ENCODE measurements at regions not wholly inside any gene's neighbourhood (a gene's known extent, or its start where the extent isn't known, plus 50 kb on each side); places are given as distances from the start of the nearest gene placed in this dataset.

DNA sequence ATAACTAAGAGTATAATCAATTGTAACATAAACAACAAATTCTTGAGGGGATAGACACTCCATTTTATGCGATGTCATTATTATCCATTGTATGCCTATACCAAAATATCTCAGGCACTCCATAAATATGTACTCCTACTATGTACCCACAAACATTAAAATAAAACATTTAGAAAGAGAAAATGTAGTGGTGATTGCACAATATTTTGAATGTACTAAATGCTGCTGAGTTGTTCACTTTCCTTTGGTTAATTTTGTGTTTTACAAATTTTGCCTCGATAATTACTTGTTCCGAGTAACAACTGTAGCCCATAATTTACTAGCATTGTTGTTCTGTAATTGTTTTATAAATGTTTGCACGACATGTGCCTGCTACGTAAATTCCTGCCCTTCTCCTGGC, 131.3 kb downstream of the DCLK3 start:
- Histone ChIP-seq H3K4me1 (ENCODE audit: control insufficient read depth, insufficient read depth, low read length) (no peaks in the 10 kb centered on the region), H3K9ac (ENCODE audit: control insufficient read depth, insufficient read depth, low read length) (no peak overlapping the region), H3K27ac (ENCODE audit: control insufficient read depth, insufficient read depth) (no peak overlapping the region), H3K9me3 (replicated peaks; ENCODE audit: control insufficient read depth, insufficient read depth, low read length) (no peaks in the 10 kb centered on the region), H3K4me2 (ENCODE audit: control insufficient read depth, insufficient read depth) (no peak overlapping the region), H2AFZ (ENCODE audit: control insufficient read depth, low read depth, low read length) (no peak overlapping the region), H4K20me1 (ENCODE audit: control insufficient read depth, insufficient read depth) (no peaks in the 10 kb centered on the region), H3K79me2 (ENCODE audit: control insufficient read depth, insufficient read depth, low read length) (no peaks in the 10 kb centered on the region), H3K4me3 (no peak overlapping the region), H3K36me3 (ENCODE audit: control insufficient read depth in 2 of 2, insufficient read depth in 2 of 2, low read length in 1 of 2) (no peaks in the 10 kb centered on the region), H3K27me3 (replicated peaks in 1 of 2; ENCODE audit: control insufficient read depth in 2 of 2, insufficient read depth in 2 of 2, low read length in 1 of 2) (no peaks in the 10 kb centered on the region)
- FAIRE-seq (no peak), ATAC-seq (no peak), DNase-seq (ENCODE audit: low read depth, low spot score) (no peak)
- ChIA-PET CTCF (no interaction called here), RAD21 (ENCODE audit: unreplicated experiment) (no interaction called here), POLR2A (no interaction called here), SMC1A (ENCODE audit: uncharacterized antibody, unreplicated experiment) (no interaction called here)
- no TSS peak for BruUV-seq (replicated peaks)
- TF ChIP-seq RELA (IDR thresholded peaks at IDR 0.05; ENCODE audit: borderline replicate concordance, partially characterized antibody) (no peak), CHD1 (IDR thresholded peaks at IDR 0.05; ENCODE audit: low read depth, low read length) (no peak), HDAC6 (IDR thresholded peaks at IDR 0.05; ENCODE audit: unreplicated experiment) (no peak)
- in situ Hi-C loops (cut with MboI) = no loop called here
- 76% methylated on average over 5 of the region's 5 CpGs for WGBS (ENCODE audit: insufficient coverage, insufficient replicate concordance, low lambda C conversion rate, missing lambda C conversion rate)
- intact Hi-C loops (cut with micrococcal nuclease; ENCODE audit: unreplicated experiment) = no loop called here

- POLR2A ChIA-PET = no interaction called here
- CTCF ChIA-PET = no interaction called here
- RAD21 ChIA-PET (ENCODE audit: unreplicated experiment) = no interaction called here
Measured at GRCh38 chr3:36631549-36631948, 132.8 kb downstream of the DCLK3 start.

More at GRCh38 chr3:36631549-36631948, 132.8 kb downstream of the DCLK3 start:
- in situ Hi-C loops (cut with MboI) (no loop called here), intact Hi-C loops (cut with micrococcal nuclease; ENCODE audit: unreplicated experiment) (no loop called here)
- no peak for FAIRE-seq
- SMC1A ChIA-PET (ENCODE audit: uncharacterized antibody, unreplicated experiment) = no interaction called here
- no peak overlapping the region for H3K27ac ChIP-seq (ENCODE audit: control insufficient read depth, insufficient read depth)
- no peak overlapping the region for H3K4me2 ChIP-seq (ENCODE audit: control insufficient read depth, insufficient read depth)
- no peaks in the 10 kb centered on the region for H3K4me1 ChIP-seq (ENCODE audit: control insufficient read depth, insufficient read depth, low read length)
- no peak for ATAC-seq
- no peaks in the 10 kb centered on the region for H3K79me2 ChIP-seq (ENCODE audit: control insufficient read depth, insufficient read depth, low read length)
- no peak for DNase-seq (ENCODE audit: low read depth, low spot score)
- no peak overlapping the region for H2AFZ ChIP-seq (ENCODE audit: control insufficient read depth, low read depth, low read length)
- 59% methylated on average over 4 of the region's 4 CpGs for WGBS (ENCODE audit: insufficient coverage, insufficient replicate concordance, low lambda C conversion rate, missing lambda C conversion rate)
- no peak overlapping the region for H3K4me3 ChIP-seq
- H3K27me3 ChIP-seq (replicated peaks in 1 of 2; ENCODE audit: control insufficient read depth in 2 of 2, insufficient read depth in 2 of 2, low read length in 1 of 2) = no peaks in the 10 kb centered on the region
- no peaks in the 10 kb centered on the region for H3K36me3 ChIP-seq (ENCODE audit: control insufficient read depth in 2 of 2, insufficient read depth in 2 of 2, low read length in 1 of 2)
- no peak for TF ChIP-seq MXI1 (IDR thresholded peaks at IDR 0.05; ENCODE audit: low read depth, low read length)
- TF ChIP-seq POU2F2 (IDR thresholded peaks at IDR 0.05; ENCODE audit: borderline replicate concordance, low read depth, low read length) = no peak
- TF ChIP-seq, protein P1, sequence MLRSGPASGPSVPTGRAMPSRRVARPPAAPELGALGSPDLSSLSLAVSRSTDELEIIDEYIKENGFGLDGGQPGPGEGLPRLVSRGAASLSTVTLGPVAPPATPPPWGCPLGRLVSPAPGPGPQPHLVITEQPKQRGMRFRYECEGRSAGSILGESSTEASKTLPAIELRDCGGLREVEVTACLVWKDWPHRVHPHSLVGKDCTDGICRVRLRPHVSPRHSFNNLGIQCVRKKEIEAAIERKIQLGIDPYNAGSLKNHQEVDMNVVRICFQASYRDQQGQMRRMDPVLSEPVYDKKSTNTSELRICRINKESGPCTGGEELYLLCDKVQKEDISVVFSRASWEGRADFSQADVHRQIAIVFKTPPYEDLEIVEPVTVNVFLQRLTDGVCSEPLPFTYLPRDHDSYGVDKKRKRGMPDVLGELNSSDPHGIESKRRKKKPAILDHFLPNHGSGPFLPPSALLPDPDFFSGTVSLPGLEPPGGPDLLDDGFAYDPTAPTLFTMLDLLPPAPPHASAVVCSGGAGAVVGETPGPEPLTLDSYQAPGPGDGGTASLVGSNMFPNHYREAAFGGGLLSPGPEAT (IDR thresholded peaks at IDR 0.05; ENCODE audit: low read depth) = no peak
- no peak for TF ChIP-seq MTA3 (IDR thresholded peaks at IDR 0.05; ENCODE audit: borderline replicate concordance, low read length)
- no peak for TF ChIP-seq SMAD1 (IDR thresholded peaks at IDR 0.05; ENCODE audit: low read depth, partially characterized antibody)
- no peak for TF ChIP-seq JUNB (IDR thresholded peaks at IDR 0.05)
- no peak for TF ChIP-seq TBL1XR1 (IDR thresholded peaks at IDR 0.05; ENCODE audit: low read depth, low read length)
- TF ChIP-seq NKRF (conservative IDR thresholded peaks at IDR 0.05) = no peak
- TF ChIP-seq, protein P2, sequence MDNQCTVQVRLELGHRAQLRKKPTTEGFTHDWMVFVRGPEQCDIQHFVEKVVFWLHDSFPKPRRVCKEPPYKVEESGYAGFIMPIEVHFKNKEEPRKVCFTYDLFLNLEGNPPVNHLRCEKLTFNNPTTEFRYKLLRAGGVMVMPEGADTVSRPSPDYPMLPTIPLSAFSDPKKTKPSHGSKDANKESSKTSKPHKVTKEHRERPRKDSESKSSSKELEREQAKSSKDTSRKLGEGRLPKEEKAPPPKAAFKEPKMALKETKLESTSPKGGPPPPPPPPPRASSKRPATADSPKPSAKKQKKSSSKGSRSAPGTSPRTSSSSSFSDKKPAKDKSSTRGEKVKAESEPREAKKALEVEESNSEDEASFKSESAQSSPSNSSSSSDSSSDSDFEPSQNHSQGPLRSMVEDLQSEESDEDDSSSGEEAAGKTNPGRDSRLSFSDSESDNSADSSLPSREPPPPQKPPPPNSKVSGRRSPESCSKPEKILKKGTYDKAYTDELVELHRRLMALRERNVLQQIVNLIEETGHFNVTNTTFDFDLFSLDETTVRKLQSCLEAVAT (IDR thresholded peaks at IDR 0.05) = no peak
- TF ChIP-seq ZNF207 (IDR thresholded peaks at IDR 0.05; ENCODE audit: borderline replicate concordance) = no peak
- TF ChIP-seq SIN3A (IDR thresholded peaks at IDR 0.05; ENCODE audit: low read depth, low read length) = no peak
- TF ChIP-seq CBX5 (IDR thresholded peaks at IDR 0.05; ENCODE audit: low read depth) = no peak
- H4K20me1 ChIP-seq (ENCODE audit: control insufficient read depth, insufficient read depth) = no peaks in the 10 kb centered on the region
- no TSS peak for BruUV-seq (replicated peaks)
- no peaks in the 10 kb centered on the region for H3K9me3 ChIP-seq (replicated peaks; ENCODE audit: control insufficient read depth, insufficient read depth, low read length)
- H3K9ac ChIP-seq (ENCODE audit: control insufficient read depth, insufficient read depth, low read length) = no peak overlapping the region

Data from GM12878 (cell line).